HepG2 (cell line): ENCODE measurements at regions not wholly inside any gene's neighbourhood (a gene's known extent, or its start where the extent isn't known, plus 50 kb on each side); places are given as distances from the start of the nearest gene placed in this dataset.

Source experiments
- ATAC-seq: fragments of 200-7000 bp; cut with Tn5 transposase; 3 replicates; pipeline ENCODE4 v1.9.1; 2020; ENCODE audit warnings: mild to moderate bottlenecking, moderate library complexity
- BruUV-seq: library from RNA; stranded (reverse); fragments of 400-500 nt; replicated peaks from 2 replicates; lab custom pipeline; 2021; lab: Mats Ljungman, UMichigan
- CTCF ChIA-PET: fragments of 300-600 bp; formaldehyde crosslinking; extraction: SDS; loops from one replicate; lab custom pipeline; 2021; ENCODE audit warnings: low total read pairs, inconsistent platforms, low intra/inter-chr PET ratio; lab: Yijun Ruan, JAX
- POLR2A ChIA-PET: fragments of 350-600 bp; sonication (Branson Sonifier 250); formaldehyde crosslinking; loops from one replicate; lab custom pipeline; 2020; ENCODE audit warnings: antibody characterized with exemption, inconsistent platforms; lab: Yijun Ruan, JAX
- DNase-seq: peaks from one replicate; pipeline ENCODE4 v3.0.0-alpha.2; 2015; ENCODE audit warnings: low spot score
- FAIRE-seq: peaks from 3 replicates; lab custom pipeline; 2011; peaks lifted over from hg19 to GRCh38; lab: Jason Lieb, UNC
- H2AFZ ChIP-seq: one replicate; pipeline ENCODE4 v1.6.1; 2011; ENCODE audit warnings: low read length, inconsistent platforms
- H3K27ac ChIP-seq: fragments of 300-600 bp; 3 replicates; pipeline ENCODE4 v1.8.0; 2011; ENCODE audit warnings: mixed run types, mild to moderate bottlenecking, mixed read lengths, low read length, inconsistent platforms; ENCODE audit not compliant: insufficient read depth; ENCODE audit errors: extremely low read length
- H3K27me3 ChIP-seq, 2 experiments: fragments of 200-600 bp in 1 of 2; 2 replicates in 1 of 2; 3 replicates in 1 of 2; pipeline versions ENCODE4 v1.6.0 to v1.8.0; 2011; ENCODE audit warnings: low read length in 2 of 2, mild to moderate bottlenecking in 2 of 2, moderate library complexity in 2 of 2, inconsistent platforms in 1 of 2; ENCODE audit not compliant: insufficient read depth in 2 of 2, control insufficient read depth in 1 of 2
- H3K36me3 ChIP-seq, 2 experiments: fragments of 200-600 bp in 1 of 2; replicated peaks in 1 of 2; 2 replicates in 1 of 2; 3 replicates in 1 of 2; pipeline versions ENCODE4 v1.5.1 to v1.8.0; 2011; ENCODE audit warnings: low read length in 2 of 2, inconsistent platforms in 1 of 2; ENCODE audit not compliant: insufficient read depth in 2 of 2, control insufficient read depth in 1 of 2
- H3K4me1 ChIP-seq: 2 replicates; pipeline ENCODE4 v1.5.1; 2012; ENCODE audit warnings: low read length, inconsistent platforms; ENCODE audit not compliant: insufficient read depth
- H3K4me2 ChIP-seq: 2 replicates; pipeline ENCODE4 v1.6.0; 2011; ENCODE audit warnings: low read depth, low read length, inconsistent platforms
- H3K4me3 ChIP-seq, 3 experiments: fragments of 200-600 bp in 1 of 3; sonication (generic), shearing (Covaris generic) in 1 of 3; replicated peaks in 1 of 3; 2 replicates each; pipeline ENCODE4 v1.5.1; 2011 to 2016; ENCODE audit warnings: low read length in 3 of 3, inconsistent platforms in 2 of 3, low read depth in 2 of 3, mild to moderate bottlenecking in 2 of 3, control low read depth in 1 of 3, mixed read lengths in 1 of 3; ENCODE audit not compliant: insufficient read depth in 1 of 3
- H3K79me2 ChIP-seq: one replicate; pipeline ENCODE4 v1.6.1; 2011; ENCODE audit warnings: low read length, inconsistent platforms; ENCODE audit not compliant: insufficient read depth
- H3K9ac ChIP-seq: 2 replicates; pipeline ENCODE4 v1.6.0; 2011; ENCODE audit warnings: mild to moderate bottlenecking, low read depth, low read length, inconsistent platforms; ENCODE audit not compliant: insufficient read depth
- H3K9me3 ChIP-seq: 2 replicates; pipeline ENCODE4 v1.5.1; 2012; ENCODE audit warnings: mild to moderate bottlenecking, low read length
- H4K20me1 ChIP-seq: 2 replicates; pipeline ENCODE4 v1.6.0; 2011; ENCODE audit warnings: inconsistent platforms, mild to moderate bottlenecking, low read length, moderate library complexity; ENCODE audit not compliant: insufficient read depth
- CREBL2 ChIP-seq: sonication (generic); formaldehyde crosslinking; IDR thresholded peaks from 2 replicates; pipeline ENCODE4 v1.8.1; 2023; ENCODE audit warnings: missing genetic modification reagents, mild to moderate bottlenecking, borderline replicate concordance
- HMGXB4 ChIP-seq, 2 experiments: sonication (generic) in 1 of 2; formaldehyde crosslinking in 1 of 2; IDR thresholded peaks; 2 replicates each; pipeline versions ENCODE4 v1.4.0 to v1.6.1; 2018 to 2020; ENCODE audit warnings: missing genetic modification reagents in 2 of 2, borderline replicate concordance in 1 of 2, low read depth in 1 of 2, mild to moderate bottlenecking in 1 of 2, missing biosample characterization in 1 of 2
- LBX2 ChIP-seq: sonication (generic); formaldehyde crosslinking; IDR thresholded peaks from 2 replicates; pipeline ENCODE4 v1.5.0; 2020; ENCODE audit warnings: missing genetic modification reagents, mild to moderate bottlenecking, borderline replicate concordance
- MED13 ChIP-seq: sonication (generic); formaldehyde crosslinking; IDR thresholded peaks from 2 replicates; pipeline ENCODE4 v1.5.0; 2020; ENCODE audit warnings: missing genetic modification reagents
- NR2C2 ChIP-seq: sonication (generic); formaldehyde crosslinking; IDR thresholded peaks from 2 replicates; pipeline ENCODE4 v1.4.0; 2020; ENCODE audit warnings: missing genetic modification reagents, mild to moderate bottlenecking, moderate library complexity, borderline replicate concordance
- NR2F6 ChIP-seq, 2 experiments: IDR thresholded peaks; 2 replicates each; pipeline ENCODE4 v1.6.1; 2016; ENCODE audit warnings: antibody characterized with exemption in 1 of 2, mild to moderate bottlenecking in 1 of 2
- NRL ChIP-seq: sonication (generic); formaldehyde crosslinking; IDR thresholded peaks from 2 replicates; pipeline ENCODE4 v1.5.0; 2020; ENCODE audit warnings: missing genetic modification reagents, mild to moderate bottlenecking, moderate library complexity, borderline replicate concordance
- PHF20 ChIP-seq: sonication (generic); formaldehyde crosslinking; IDR thresholded peaks from 2 replicates; pipeline ENCODE4 v1.5.0; 2020; ENCODE audit warnings: mild to moderate bottlenecking, missing genetic modification reagents
- POGZ ChIP-seq: sonication (generic); formaldehyde crosslinking; IDR thresholded peaks from 2 replicates; pipeline ENCODE4 v1.4.0; 2020; ENCODE audit warnings: mild to moderate bottlenecking, missing genetic modification reagents
- RARG ChIP-seq: sonication (generic); formaldehyde crosslinking; IDR thresholded peaks from 2 replicates; pipeline ENCODE4 v1.4.0; 2020; ENCODE audit warnings: low read depth, mild to moderate bottlenecking, missing genetic modification reagents
- REL ChIP-seq: sonication (generic); formaldehyde crosslinking; conservative IDR thresholded peaks from 2 replicates; pipeline ENCODE4 v1.8.0; 2022; ENCODE audit warnings: mild to moderate bottlenecking, missing genetic modification reagents, moderate library complexity
- ZBTB33 ChIP-seq: sonication (generic); formaldehyde crosslinking; IDR thresholded peaks from 2 replicates; pipeline ENCODE4 v1.4.0; 2020; ENCODE audit warnings: missing genetic modification reagents
- ZFP1 ChIP-seq: IDR thresholded peaks from 2 replicates; pipeline ENCODE4 v1.6.1; 2016
- ZFP90 ChIP-seq: sonication (generic); formaldehyde crosslinking; IDR thresholded peaks from 2 replicates; pipeline ENCODE4 v1.8.0; 2022; ENCODE audit warnings: missing genetic modification reagents, mild to moderate bottlenecking, inconsistent platforms, borderline replicate concordance
- ZFYVE20 ChIP-seq: sonication (generic); formaldehyde crosslinking; IDR thresholded peaks from 2 replicates; pipeline ENCODE4 v1.8.0; 2023; ENCODE audit warnings: low read depth, mild to moderate bottlenecking, moderate library complexity, missing genetic modification reagents, borderline replicate concordance
- ZNF350 ChIP-seq: sonication (generic); formaldehyde crosslinking; IDR thresholded peaks from 2 replicates; pipeline ENCODE4 v1.4.0; 2020; ENCODE audit warnings: mild to moderate bottlenecking, low read depth, missing genetic modification reagents, borderline replicate concordance
- ZNF678 ChIP-seq: sonication (generic); formaldehyde crosslinking; IDR thresholded peaks from 2 replicates; pipeline ENCODE4 v1.4.0; 2020; ENCODE audit warnings: mild to moderate bottlenecking, missing genetic modification reagents
- ZNF710 ChIP-seq: sonication (generic); formaldehyde crosslinking; IDR thresholded peaks from 2 replicates; pipeline ENCODE4 v1.5.0; 2020; ENCODE audit warnings: mild to moderate bottlenecking, missing genetic modification reagents, borderline replicate concordance
- ZSCAN9 ChIP-seq: IDR thresholded peaks from 2 replicates; pipeline ENCODE4 v1.6.1; 2016; ENCODE audit warnings: borderline replicate concordance
- WGBS: methylation state at CpG from one replicate; pipeline ENCODE4 v1.1.6; 2017; ENCODE audit warnings: low lambda C conversion rate; 5-methylcytosine and 5-hydroxymethylcytosine counted together
- in situ Hi-C: cut with HindIII; loops from 2 replicates; pipeline ENCODE4 v1.10.0; 2017; ENCODE audit warnings: low pct_unique_long_range_greater_than_20kb; ENCODE audit not compliant: extremely low pct_ligation_motif_present
- intact Hi-C: fragments of 100-400 bp; cut with micrococcal nuclease; formaldehyde crosslinking; loops from one replicate; pipeline ENCODE4 v1.10.0; 2022; ENCODE audit not compliant: unreplicated experiment

GRCh38 chr1:82125119-82125518, 324.4 kb downstream of the ADGRL2 start:
- H3K36me3 ChIP-seq = no peaks in the 10 kb centered on the region
- no peak overlapping the region for H3K4me2 ChIP-seq
- CTCF ChIA-PET = no interaction called here
- no peaks in the 10 kb centered on the region for H4K20me1 ChIP-seq
- no peaks in the 10 kb centered on the region for H3K79me2 ChIP-seq
- H3K27me3 ChIP-seq = no peaks in the 10 kb centered on the region
- H3K4me1 ChIP-seq = no peaks in the 10 kb centered on the region
- no peak overlapping the region for H3K4me3 ChIP-seq
- 3% methylated on average over 3 of the region's 3 CpGs for WGBS
- FAIRE-seq (no peak), DNase-seq (no peak), ATAC-seq (no peak)
- H3K27ac ChIP-seq = no peak overlapping the region
- BruUV-seq = no TSS peak
- no peak overlapping the region for H3K9ac ChIP-seq
- H3K9me3 ChIP-seq = peaks cover 43% of the 10 kb centered on the region
- intact Hi-C loops = no loop called here
- POLR2A ChIA-PET = no interaction called here
- TF ChIP-seq ZNF678 (CRISPR knock-in tag) = no peak
- TF ChIP-seq ZNF710 = no peak
- TF ChIP-seq ZFP1 (CRISPR knock-in tag) = no peak
- TF ChIP-seq REL (CRISPR knock-in tag) = no peak
- TF ChIP-seq ZFP90 (CRISPR knock-in tag) = no peak
- no peak for TF ChIP-seq MED13 (CRISPR knock-in tag)
- no peak for TF ChIP-seq ZFYVE20 (CRISPR knock-in tag)
- no peak for TF ChIP-seq POGZ
- TF ChIP-seq NRL (CRISPR knock-in tag) = no peak
- no peak for TF ChIP-seq CREBL2 (CRISPR knock-in tag)
- TF ChIP-seq ZBTB33 (CRISPR knock-in tag) = no peak
- TF ChIP-seq NR2F6 (IDR thresholded peaks at IDR 0.05) = no peak
- no peak for TF ChIP-seq NR2F6 (CRISPR knock-in tag; IDR thresholded peaks at IDR 0.05)
- no peak for TF ChIP-seq ZNF350 (CRISPR knock-in tag)
- TF ChIP-seq LBX2 = no peak
- no peak for TF ChIP-seq ZSCAN9 (CRISPR knock-in tag)
- no peak for TF ChIP-seq RARG (CRISPR knock-in tag)
- TF ChIP-seq HMGXB4 (CRISPR knock-in tag; IDR thresholded peaks at IDR 0.05; ENCODE audit: borderline replicate concordance in 1 of 2, low read depth in 1 of 2) = no peak
- no peak for TF ChIP-seq PHF20 (CRISPR knock-in tag)
- TF ChIP-seq NR2C2 = no peak
- in situ Hi-C loops = no loop called here
- H2AFZ ChIP-seq = no peak overlapping the region
